Right renal cortex interstitium (tissue), 3 donors: ENCODE measurements at regions not wholly inside any gene's neighbourhood (a gene's known extent, or its start where the extent isn't known, plus 50 kb on each side); places are given as distances from the start of the nearest gene placed in this dataset.

Experiments used
- DNase-seq, 3 donors: peaks; one replicate each; pipeline ENCODE4 v3.0.0-alpha.2; 2013; ENCODE audit warnings: low read depth in 3 of 3, low spot score in 2 of 3

GRCh38 chr2:128754246-128754724 is 435.6 kb upstream of the HS6ST1 start:
- no peak for DNase-seq

GRCh38 chr2:128755695-128756364 is 437.2 kb upstream of the HS6ST1 start:
- DNase-seq: no peak

GRCh38 chr2:128756365-128756717 is 437.7 kb upstream of the HS6ST1 start:
- DNase-seq: peak in 1 of 3 donors; percentile 56

- DNase-seq: no peak
These were observed 447.1 kb upstream of the HS6ST1 start for GRCh38 chr2:128765811-128766210.

- DNase-seq: no peak
These were observed 449.4 kb upstream of the HS6ST1 start for GRCh38 chr2:128768041-128768440.

GRCh38 chr2:128769457-128770142 is 450.9 kb upstream of the HS6ST1 start:
- DNase-seq: no peak

- no peak for DNase-seq
These were observed 451.7 kb upstream of the HS6ST1 start for GRCh38 chr2:128770143-128771085.

- no peak for DNase-seq
These were observed 452.7 kb upstream of the HS6ST1 start for GRCh38 chr2:128771401-128771800.

- DNase-seq: no peak
These were observed 454.0 kb upstream of the HS6ST1 start for GRCh38 chr2:128772671-128773070.

- no peak for DNase-seq
These were observed 455.1 kb upstream of the HS6ST1 start for GRCh38 chr2:128773641-128774319.

GRCh38 chr2:128774320-128775216 is 455.9 kb upstream of the HS6ST1 start:
- no peak for DNase-seq

- DNase-seq: no peak
These were observed 456.7 kb upstream of the HS6ST1 start for GRCh38 chr2:128775217-128775913.

GRCh38 chr2:128775914-128776285 is 457.2 kb upstream of the HS6ST1 start:
- DNase-seq: no peak

- DNase-seq: no peak
These were observed 458.0 kb upstream of the HS6ST1 start for GRCh38 chr2:128776461-128777195.

GRCh38 chr2:128777196-128778035 is 458.7 kb upstream of the HS6ST1 start:
- DNase-seq: no peak

GRCh38 chr2:128778843-128779242 is 460.2 kb upstream of the HS6ST1 start:
- no peak for DNase-seq

GRCh38 chr2:128779301-128780095 is 460.8 kb upstream of the HS6ST1 start:
- DNase-seq: no peak
